Suprapubic skin (tissue), 4 donors: ENCODE measurements at regions not wholly inside any gene's neighbourhood (a gene's known extent, or its start where the extent isn't known, plus 50 kb on each side); places are given as distances from the start of the nearest gene placed in this dataset.

Source experiments
- CTCF ChIP-seq, 2 donors: fragments of 200-600 bp in 1 of 2; fragments of 450-650 bp in 1 of 2; sonication (generic) in 1 of 2; IDR thresholded peaks; one replicate each; pipeline ENCODE4 v1.5.1; 2016 to 2019; ENCODE audit warnings: antibody characterized with exemption in 2 of 2, mild to moderate bottlenecking in 1 of 2, moderate library complexity in 1 of 2
- POLR2A ChIP-seq, 2 donors: fragments of 450-650 bp; IDR thresholded peaks; one replicate each; pipeline ENCODE4 v1.6.1; 2017; ENCODE audit warnings: antibody characterized with exemption in 2 of 2, mild to moderate bottlenecking in 2 of 2, moderate library complexity in 2 of 2
- POLR2AphosphoS5 ChIP-seq, 3 donors: sonication (generic); formaldehyde crosslinking; IDR thresholded peaks; one replicate each; pipeline ENCODE4 v1.6.1; 2017; ENCODE audit warnings: antibody characterized with exemption in 3 of 3

GRCh38 chr11:130769782-130770535 lies 146.3 kb downstream of the SNX19 start:
- TF ChIP-seq CTCF (IDR thresholded peaks at IDR 0.05) (no peak), POLR2A (IDR thresholded peaks at IDR 0.05) (no peak), POLR2AphosphoS5 (IDR thresholded peaks at IDR 0.05) (no peak)
